ENCODE measurements at regions not wholly inside any gene's neighbourhood (a gene's known extent, or its start where the extent isn't known, plus 50 kb on each side); places are given as distances from the start of the nearest gene placed in this dataset.

- no peak for TF ChIP-seq DZIP1 (CRISPR knock-in tag; IDR thresholded peaks at IDR 0.05)
- no peak for TF ChIP-seq AHR (CRISPR knock-in tag; IDR thresholded peaks at IDR 0.05)
- no peak for TF ChIP-seq ZNF562 (CRISPR knock-in tag; IDR thresholded peaks at IDR 0.05; ENCODE audit: borderline replicate concordance)
- 0 out of 2 replicates have a peak, but pooled peaks have one; percentile 38 for TF ChIP-seq FOXA3 (CRISPR knock-in tag; IDR thresholded peaks at IDR 0.05)
- TF ChIP-seq RNF219 (CRISPR knock-in tag; IDR thresholded peaks at IDR 0.05), result no peak
- TF ChIP-seq ZNF280D (CRISPR knock-in tag; IDR thresholded peaks at IDR 0.05), result no peak
- no peak for TF ChIP-seq CCDC6 (CRISPR knock-in tag; IDR thresholded peaks at IDR 0.05)
- TF ChIP-seq ZNF841 (CRISPR knock-in tag; IDR thresholded peaks at IDR 0.05; ENCODE audit: borderline replicate concordance), result no peak
- TF ChIP-seq ZNF205 (CRISPR knock-in tag; IDR thresholded peaks at IDR 0.05), result no peak
- 0 out of 2 replicates have a peak, but pooled peaks have one; percentile 27 for TF ChIP-seq ZNF556 (CRISPR knock-in tag; IDR thresholded peaks at IDR 0.05; ENCODE audit: borderline replicate concordance)
- TF ChIP-seq ZNF281 (CRISPR knock-in tag; IDR thresholded peaks at IDR 0.05; ENCODE audit: borderline replicate concordance), result no peak
- no peak for TF ChIP-seq ZKSCAN5 (CRISPR knock-in tag; IDR thresholded peaks at IDR 0.05)
- no peak for TF ChIP-seq HNRNPH1 (optimal IDR thresholded peaks at IDR 0.05; ENCODE audit: low read depth, low read length)
- peak; percentile 44; the same call in 1 of the 2 replicates for TF ChIP-seq KDM2A (CRISPR knock-in tag; IDR thresholded peaks at IDR 0.05; ENCODE audit: borderline replicate concordance, low read depth)
These were observed 344.3 kb upstream of the KLF3 start (continued) for GRCh38 chr4:38319456-38320342.
